Stimulated activated CD4-positive, alpha-beta T cell treated with anti-CD3 and anti-CD28 coated beads, Interleukin-12 subunit alpha, Interleukin-12 subunit beta, amount 100 ng/mL, for 48 hours (primary cell): ENCODE measurements at regions not wholly inside any gene's neighbourhood (a gene's known extent, or its start where the extent isn't known, plus 50 kb on each side); places are given as distances from the start of the nearest gene placed in this dataset.

ENCODE experiments used
- DNase-seq, 3 donors: peaks; one replicate each; pipeline ENCODE4 v3.0.0-alpha.2; 2020; ENCODE audit warnings: low read depth in 2 of 3, low spot score in 1 of 3

DNA sequence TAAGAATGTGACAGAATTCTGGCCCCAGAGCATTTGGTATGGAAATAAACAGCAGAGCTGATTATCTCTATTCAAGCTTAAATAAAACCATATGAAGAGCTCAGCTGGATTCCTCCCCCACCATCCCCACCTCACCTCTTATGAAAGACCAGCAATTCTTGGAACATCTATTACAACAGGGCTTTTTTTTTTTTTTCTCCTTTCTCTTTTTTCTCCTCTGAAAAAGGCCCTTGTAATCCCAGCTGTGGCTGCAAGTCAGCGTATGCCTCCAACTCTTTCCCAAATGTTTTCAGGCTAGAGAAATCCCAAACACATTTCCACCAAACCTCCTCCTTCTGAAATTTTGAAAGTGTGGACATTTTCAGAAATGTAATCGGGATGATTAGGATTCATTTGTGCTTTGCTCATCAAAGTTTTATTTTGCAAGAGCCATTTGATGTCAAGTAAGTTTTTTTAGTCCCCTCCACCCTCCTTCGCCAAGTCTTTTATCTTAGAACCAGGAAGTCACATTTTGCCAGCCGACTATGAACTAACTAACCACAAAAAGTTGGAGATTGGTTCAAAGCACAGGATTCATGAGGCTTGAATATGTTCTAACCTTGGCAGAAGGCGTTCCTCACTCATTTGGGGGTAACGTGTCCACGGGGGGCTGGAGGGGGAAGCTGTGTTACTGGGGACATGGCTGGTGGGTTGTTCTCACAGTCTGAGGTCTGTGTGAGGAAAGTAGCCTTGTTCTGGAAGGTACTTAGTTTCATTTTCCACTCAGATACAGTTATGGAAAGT is 142.0 kb upstream of the PDZRN3 start:
- no peak for DNase-seq

DNA sequence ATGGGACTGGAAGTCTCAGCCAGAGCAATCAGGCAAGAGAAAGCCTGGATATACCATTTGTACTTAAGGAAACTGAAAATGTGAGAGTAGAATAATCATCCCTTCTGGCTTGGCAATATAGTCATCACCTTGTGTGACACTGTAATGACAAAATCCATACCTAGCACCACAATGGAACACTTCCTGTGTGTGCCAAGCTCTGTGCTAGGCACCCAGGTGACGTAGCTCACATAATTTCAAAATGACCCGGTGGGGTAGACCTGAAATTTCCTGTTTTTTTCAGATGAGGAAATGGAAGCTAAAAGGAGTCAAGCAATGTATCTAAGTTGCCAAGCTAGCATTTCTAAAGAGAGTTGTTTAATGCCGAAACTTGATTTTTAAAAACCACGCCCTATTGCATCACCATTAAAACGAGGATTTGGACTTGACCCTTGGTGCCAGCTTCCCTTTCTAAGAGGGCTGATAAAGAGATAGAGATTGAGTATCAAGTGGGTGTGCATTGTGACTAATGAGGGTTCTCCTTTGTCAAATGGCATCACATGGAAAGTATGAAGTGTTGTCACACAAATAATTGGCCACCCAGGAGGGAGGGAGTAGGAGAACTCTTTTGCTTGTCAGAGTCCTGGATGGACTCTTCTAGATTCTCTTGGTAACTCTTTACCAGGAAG is 141.3 kb upstream of the PDZRN3 start:
- no peak for DNase-seq

GRCh38 chr3:73762855-73763254 is 138.1 kb upstream of the PDZRN3 start:
- DNase-seq, result no peak

DNA sequence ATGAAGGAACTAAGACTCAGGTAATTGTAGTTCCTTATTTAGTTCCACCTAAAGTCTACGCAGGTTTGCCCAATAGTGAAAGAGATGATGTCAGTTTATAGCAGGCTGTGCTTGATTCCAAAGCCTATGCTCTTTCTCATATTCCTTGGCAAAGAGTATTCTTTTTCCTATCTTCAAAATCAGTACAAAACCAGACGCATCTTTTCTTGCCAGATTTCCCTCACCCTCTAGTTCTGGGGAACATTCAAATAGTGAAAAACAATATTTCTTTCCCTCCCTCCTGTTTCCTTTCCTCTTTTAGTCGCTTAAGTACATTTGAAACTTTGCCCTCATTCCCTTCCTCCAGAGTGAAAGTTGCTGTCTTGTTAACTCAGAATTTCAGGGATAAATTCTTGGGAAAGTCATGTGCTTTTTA is 134.6 kb upstream of the PDZRN3 start:
- no peak for DNase-seq

DNA sequence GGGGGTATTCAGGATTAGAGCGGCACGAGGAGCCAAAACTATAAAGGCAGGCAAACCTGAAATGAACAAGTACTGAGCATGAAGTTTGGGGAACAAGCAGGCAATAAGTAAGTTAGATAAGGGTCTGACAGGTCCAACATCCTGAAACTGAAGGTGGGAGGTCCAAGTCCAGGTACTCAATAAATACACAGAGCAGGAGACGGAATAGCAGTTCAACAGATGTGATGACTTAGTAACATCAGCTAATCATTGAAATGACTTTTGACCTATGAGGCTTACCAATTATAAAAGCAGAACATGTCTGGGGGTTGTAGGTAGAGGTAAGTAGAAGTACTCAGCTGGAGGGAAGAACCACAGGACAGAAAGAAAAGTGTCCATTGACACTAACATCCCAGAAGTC is 132.8 kb upstream of the PDZRN3 start:
- no peak for DNase-seq

DNA sequence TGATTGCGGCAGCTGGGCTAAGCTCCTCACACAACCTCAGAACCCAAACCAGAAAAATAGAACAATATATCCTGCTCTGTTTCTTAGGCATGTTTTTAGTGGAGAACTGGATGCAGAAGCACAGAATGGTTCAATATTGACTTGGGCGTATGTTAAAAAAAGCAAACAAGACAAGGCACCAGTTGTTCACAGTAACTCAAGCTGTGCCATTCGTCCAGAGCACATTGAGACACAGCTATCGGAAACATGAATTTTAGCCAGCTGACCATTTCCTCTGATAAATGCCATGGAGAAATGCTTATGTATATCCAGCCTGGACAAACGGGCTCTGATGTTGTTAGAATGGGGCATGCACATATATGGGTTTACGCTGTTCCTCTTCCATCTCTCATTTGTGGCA is 129.2 kb upstream of the PDZRN3 start:
- no peak for DNase-seq

GRCh38 chr3:73752338-73752737 is 127.6 kb upstream of the PDZRN3 start:
- DNase-seq, result no peak

- DNase-seq, result no peak
These were observed 121.9 kb upstream of the PDZRN3 start for GRCh38 chr3:73746623-73747022.

DNA sequence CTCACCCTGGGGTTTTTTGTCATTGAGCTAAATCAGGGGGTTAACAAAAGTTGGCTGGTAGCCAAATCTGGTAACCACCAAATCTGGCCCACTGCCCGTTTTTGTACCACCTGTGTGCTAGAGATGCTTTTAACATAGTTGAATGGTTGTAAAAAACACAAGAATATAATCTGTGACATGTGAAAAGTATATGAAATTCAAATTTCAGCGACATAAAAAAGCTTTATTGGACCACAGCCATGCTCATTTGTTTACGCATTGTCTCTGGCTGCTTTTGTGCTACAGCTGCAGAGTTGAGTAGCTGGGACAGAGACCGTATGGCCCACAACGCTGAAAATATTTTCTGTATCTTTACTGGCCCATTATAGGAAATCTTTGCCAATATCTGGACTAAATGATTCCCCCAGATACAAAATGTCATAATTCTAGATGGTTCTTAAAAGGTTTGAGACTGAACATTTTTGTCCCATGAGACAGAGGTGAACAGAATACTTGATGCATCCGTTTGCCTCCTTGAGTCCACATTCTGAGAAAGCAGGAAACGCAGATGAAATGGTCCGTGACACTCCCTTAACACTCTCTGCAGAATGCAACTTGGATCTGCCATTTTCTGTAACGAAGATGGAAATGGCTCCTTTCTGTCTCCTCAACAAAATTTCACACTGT is 120.9 kb upstream of the PDZRN3 start:
- no peak for DNase-seq

DNA sequence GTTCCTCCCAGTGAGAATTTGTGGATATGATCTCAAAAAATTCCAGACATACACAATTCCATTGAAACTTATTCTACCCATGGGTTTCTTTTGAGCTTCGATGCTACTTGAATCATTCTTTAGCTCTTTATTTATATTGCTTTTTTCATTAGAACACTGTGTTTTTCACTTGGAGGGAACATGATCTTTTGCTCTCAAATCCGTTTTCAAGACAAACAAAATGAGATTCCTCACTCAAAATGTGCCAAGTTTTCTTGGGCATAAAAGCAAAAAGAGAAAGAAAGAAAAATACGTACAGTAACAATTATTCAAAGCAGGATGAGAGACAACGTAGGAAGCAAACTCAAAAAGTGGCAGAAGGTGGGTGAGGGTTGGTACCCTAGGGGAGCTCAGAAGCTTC is 118.8 kb upstream of the PDZRN3 start:
- DNase-seq, result no peak

DNA sequence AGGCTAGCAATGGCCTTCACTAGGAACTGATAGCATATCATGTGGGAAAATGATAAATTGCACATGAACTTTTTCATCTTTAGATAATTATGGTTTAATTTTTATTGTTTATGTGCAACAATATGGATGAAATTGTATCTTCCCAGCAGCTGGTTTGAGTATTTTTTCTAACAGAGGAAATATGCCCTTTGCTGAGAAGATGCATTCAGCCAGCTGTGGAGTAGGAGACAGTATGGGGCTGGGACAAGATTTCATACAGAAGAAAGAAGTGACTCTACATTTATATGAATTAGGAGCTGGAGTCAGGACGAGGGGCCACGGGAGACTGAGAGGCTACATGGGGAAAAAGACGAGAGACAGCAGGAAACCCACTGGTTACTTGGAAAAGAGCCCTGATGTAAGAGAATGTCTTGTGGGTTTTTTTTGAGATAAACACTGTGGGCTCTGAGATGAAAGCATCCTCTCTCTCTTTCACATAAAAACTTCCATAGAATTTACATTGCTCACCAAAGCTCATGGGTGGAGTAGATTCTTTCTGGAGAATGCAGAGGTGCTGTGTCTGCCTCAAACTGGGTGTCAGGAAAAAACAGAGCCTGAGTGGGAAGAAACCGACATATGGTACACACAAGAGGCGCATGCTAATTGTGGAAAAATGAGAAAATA is 115.2 kb upstream of the PDZRN3 start:
- DNase-seq, result no peak

DNA sequence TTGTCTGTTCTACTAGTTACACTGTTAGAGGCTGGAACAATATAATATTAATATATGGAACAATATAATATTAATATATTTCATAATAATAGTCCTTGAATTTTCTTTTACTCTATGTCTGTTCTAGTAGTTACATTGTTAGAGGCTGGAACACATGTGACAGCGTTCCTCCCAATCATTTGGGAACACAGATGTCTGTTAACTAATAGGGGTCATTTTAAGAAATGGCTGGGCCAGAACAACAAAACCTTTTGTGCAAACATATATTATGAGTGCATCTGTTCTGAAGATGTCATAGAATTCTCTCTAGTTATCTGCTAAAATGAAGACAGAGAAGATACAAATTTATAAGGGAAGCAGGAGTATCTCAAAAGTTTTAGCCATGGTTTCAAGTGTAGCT is 114.0 kb upstream of the PDZRN3 start:
- DNase-seq, result no peak

DNA sequence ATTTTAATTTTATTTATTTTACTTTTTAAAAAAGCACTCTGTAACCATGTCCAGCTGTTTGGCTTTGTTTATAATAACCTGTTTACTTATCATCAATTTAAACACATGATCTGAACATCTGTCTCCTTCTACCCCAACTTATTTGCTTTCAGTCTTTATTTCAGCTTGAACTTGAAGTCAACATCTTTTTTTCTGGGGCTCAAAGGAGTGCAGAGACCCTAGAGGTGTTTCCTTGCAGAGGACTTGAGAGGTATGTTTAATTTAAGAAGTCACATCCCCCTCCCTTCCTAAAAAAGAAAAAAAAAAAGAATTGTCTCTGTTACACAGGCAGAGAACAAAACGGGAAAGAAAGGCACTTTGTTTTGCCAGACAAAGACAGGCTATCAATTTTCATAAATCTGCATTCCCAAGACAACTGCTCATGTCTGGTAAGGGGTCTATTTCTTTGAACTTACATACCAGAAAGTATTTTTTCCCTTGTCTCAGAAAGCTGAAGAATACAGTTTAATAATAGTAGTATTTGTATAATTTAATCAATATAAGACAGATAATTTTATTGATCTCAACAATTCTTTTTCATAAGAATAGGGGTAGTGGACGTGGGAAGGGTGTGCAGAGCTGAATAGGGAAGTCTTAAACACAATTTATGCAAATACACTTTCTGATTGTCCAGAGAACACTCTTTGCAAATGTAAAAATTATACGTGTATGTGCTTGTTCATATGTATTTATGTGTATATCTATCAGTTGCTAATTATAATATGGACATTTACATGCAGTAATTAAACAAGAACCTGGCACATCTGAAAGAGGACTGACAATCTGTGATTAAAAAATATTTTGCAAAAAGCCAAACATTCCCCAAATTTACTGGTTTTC is 109.7 kb upstream of the PDZRN3 start:
- DNase-seq, result no peak

GRCh38 chr3:73733746-73734145 is 109.0 kb upstream of the PDZRN3 start:
- DNase-seq, result no peak

DNA sequence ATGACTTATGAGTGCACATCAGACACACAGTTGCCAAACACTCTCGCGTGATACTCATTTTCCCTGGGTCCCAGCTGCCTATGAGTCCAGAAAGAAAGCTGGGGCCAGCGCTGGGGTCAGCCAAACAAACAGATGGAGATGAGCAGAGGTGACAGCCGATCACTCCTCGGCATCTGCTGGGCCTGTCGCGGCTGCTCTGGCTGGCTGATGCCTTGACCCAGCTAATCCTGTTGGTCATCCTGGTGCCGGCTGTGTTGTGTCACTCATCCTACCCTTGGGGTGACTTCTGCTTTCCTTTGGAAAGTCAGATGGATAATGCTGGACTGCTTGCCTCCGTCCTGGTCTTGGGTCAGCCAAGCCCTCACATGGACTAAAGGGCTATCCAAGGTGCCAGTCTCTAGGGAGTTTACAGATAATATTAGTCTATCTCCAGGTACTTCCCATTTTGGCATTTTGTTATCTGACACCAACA is 105.3 kb upstream of the PDZRN3 start:
- no peak for DNase-seq

- no peak for DNase-seq
These were observed 103.1 kb upstream of the PDZRN3 start for GRCh38 chr3:73727854-73728253.

DNA sequence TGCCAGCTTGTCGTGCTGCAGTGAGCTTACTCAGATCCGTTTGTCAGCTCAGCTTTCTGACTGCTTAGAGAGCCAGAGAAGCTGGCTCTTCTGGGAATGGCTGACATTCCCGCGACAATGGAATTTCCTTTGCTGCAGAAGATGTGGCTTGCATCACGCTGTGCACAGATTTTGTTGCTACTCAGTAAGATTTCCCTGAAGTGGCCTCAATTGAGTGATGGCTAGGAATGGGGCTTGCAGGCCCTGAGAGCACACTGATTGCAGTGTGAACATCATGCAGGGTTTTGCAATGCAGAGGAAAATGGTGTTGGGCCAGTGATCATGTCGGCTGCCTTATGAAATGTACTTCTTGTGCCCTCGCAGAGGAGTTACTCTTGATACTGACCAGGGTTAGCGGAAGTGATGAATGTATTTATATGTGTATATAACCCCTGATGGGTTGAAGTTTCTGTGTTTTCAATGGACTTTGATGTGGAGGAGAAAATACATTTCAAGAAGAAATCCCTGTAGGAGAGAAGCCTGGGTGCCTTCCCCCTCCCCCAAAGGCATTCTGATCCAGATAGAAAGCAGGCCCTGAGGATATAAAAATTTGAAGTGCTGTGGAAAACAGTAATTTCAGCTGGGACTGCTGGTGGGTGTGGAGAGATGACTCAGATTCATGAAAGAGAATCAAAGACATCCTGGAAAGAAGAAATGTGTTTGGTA is 102.5 kb upstream of the PDZRN3 start:
- no peak for DNase-seq

DNA sequence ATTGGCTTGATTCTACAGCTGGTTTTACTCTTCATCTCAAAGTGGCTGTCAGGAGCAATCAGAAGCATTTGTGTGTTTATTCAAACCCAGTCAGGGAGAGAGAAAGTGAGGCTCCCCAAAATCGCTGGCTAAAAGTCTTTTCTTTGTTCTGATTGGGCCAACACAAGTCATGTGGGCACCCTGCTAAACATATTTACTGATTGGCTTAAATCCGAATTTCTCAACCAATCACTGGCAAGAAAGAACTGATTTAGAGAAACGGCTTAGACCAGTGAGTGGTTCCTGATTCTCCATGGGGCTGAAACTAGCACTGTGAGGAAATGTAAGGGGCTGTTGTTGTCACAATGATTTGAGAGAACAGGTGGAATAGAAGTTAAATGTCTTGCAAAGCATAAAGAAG is 98.9 kb upstream of the PDZRN3 start:
- no peak for DNase-seq

- no peak for DNase-seq
These were observed 95.1 kb upstream of the PDZRN3 start for GRCh38 chr3:73719861-73720260.

DNA sequence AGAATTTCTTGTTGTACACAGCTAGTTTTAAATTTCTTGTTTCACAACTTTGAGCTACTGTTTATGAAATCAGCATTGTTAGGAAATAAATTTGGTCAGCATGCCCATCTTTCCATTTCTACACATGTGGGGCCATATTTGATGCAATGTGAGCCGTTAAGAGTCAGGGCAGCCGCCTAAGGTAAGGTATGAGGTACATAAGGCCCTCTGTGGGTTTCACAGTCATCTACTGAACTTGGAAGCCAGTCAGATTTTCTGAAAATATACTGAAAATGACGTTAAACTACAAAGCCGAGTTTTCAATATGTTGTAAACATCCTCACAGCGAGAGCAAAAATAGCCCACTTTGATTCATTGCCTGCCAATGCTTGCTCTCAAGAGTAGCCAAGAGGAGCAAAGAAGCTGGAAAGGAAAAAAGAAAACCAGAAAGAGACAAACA is 94.7 kb upstream of the PDZRN3 start:
- no peak for DNase-seq
